HG02840 (cell line): ENCODE measurements at regions not wholly inside any gene's neighbourhood (a gene's known extent, or its start where the extent isn't known, plus 50 kb on each side); places are given as distances from the start of the nearest gene placed in this dataset.

Experiments used
- ATAC-seq: cut with Tn5 transposase; IDR thresholded peaks from one replicate; pipeline ENCODE4 v1.9.1; 2021; ENCODE audit warnings: mild to moderate bottlenecking, moderate library complexity, moderate number of reproducible peaks; ENCODE audit not compliant: unreplicated experiment, low FRiP score

DNA sequence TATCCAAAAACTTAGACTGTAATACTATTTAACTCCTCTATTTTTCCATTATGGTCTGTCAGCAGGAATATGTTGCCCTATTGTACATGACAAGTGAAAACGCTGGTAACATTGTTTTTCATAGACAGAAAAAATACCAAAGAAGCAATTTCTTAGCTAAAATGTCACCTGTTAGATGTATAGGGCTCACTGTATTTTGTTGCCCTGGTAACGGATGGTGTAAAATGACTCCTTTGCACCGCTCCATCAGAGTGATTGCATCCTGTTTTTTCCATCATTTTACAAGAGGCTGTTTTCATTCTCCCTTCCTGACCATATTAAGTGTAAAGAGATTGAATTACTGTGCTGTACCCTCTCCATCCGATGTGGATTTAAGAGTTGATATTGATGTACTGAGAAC is 460.1 kb upstream of the TLE4 start:
- ATAC-seq, result no peak

DNA sequence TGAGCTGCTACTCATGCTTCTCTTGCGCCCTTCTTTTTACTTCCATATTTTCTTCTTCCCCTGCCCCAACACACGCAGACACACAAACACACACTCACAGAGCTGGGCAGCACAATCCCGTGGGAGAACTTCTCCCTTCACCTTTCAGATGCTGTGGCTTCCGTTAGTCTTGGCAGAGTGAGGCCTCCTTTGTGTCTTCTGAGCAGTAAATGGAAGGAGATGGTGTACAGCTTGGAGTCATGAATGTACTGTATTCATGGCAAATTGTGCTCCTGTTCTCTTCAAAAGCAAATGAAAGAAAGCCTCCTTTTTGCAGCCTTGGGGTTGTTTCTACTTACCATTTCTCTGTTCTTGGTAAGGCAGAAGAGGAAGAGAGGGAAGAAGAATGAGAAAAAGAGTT is 456.6 kb upstream of the TLE4 start:
- ATAC-seq, result no peak

GRCh38 chr9:79116041-79116440 is 455.7 kb upstream of the TLE4 start:
- ATAC-seq, result no peak

GRCh38 chr9:79116709-79117108 is 455.1 kb upstream of the TLE4 start:
- ATAC-seq, result no peak

DNA sequence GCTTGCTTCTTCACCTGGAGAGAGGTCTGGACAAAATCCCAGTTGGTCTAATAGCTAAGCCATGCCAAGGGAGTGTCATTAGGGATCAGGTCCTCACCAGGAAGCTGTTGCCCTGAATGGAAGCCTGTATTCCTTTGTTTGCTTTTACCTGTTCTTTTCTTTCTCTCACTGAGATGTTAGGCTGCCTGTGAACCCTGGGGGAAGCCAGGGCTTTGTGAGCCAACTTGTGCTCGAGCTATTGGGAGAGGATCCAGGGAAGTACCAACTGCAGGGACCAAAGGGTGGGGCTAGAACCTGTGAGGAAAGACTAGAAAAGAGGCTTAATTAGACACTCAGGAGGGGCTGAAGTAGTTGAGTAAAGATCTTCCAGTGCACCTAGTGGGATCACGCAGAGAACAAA is 451.2 kb upstream of the TLE4 start:
- ATAC-seq, result no peak

GRCh38 chr9:79120941-79121340 is 450.8 kb upstream of the TLE4 start:
- ATAC-seq, result no peak

- no peak for ATAC-seq
These were observed 448.4 kb upstream of the TLE4 start for GRCh38 chr9:79123415-79123814.

- no peak for ATAC-seq
These were observed 444.1 kb upstream of the TLE4 start for GRCh38 chr9:79127661-79128060.

- ATAC-seq, result no peak
These were observed 441.8 kb upstream of the TLE4 start for GRCh38 chr9:79129865-79130480.

DNA sequence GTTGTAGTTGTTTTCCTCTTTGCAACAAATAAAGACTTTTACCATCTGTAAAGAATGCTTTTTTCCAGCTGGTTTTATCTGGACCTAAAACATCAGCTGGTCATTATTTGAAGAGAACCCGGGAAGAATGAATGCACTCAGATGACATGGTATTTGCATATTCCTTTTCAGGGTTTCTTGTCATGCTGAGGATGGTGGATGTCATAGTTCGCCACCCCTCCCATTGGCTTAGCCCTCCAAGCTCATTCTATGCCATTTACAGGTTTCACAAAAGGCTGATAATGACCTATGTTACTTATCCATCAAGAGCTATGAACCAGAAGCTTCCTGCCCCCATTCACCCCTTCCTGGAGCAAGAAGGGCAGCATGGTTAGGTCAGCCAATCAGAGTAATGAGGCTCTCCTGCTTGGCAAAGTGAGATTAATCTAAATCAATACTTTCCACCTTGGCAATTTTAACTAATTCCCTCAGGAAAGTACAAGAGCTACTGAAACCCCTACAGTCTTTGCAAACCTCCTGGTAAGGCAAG is 440.5 kb upstream of the TLE4 start:
- no peak for ATAC-seq

DNA sequence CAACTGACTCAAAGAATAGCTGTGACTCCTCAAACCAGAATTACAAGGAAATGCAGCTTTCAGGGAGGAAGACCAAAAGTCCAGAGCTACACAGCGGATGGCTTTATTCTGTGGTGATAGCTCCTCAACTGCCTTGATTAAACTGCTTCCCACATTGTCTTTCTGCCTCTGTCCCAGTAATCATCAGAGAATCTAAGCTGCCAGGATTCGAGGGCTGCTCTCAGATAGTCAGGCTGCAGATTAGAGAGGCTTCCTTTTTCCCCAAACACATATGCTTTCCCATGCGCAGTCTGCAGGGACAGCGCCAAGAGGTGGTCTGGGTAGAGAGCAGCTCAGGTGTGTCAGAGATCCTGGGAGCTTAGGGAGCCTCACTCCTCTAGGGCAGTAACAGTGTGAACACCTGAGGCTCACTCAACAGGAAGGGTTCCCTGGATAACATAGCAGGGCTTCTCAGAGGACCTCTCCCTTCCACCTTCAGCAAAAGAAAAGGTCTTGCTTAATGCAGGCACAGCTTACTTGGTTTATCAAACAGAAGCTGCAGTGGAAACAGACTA is 439.9 kb upstream of the TLE4 start:
- ATAC-seq, result no peak

GRCh38 chr9:79134654-79135053 is 437.1 kb upstream of the TLE4 start:
- no peak for ATAC-seq

DNA sequence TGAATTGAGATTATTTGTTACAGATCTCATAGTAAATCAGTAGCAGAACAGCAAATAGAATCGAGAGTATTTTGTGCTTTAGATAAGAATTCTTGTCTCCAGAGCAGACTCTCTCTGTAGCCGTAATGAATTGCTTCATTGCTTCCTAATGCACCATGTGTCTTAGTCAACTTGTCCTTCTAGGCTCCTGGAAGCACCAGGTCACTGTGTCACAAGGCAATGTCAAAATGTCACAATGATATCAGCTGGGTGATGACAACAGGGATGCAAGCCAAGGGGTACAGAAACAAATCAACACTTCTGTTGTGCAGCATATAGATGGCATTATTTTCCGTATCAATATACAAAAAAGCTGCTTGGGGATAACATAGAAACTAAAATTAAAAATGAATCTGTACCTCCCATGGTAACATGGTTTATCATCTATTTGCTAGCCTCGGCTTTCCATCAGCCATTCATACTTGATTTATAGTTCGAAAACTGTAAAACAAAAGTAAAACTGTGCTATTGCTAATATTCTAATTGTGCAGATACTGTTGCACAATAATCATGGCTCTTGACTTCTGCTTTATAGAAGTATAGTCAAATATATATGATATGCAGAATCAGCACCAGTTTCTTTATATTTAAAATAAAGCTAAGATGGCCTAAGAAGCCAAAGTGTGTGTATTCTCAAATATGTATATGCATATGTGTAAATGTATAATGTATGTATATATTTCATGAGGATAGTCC is 435.9 kb upstream of the TLE4 start:
- ATAC-seq, result no peak

DNA sequence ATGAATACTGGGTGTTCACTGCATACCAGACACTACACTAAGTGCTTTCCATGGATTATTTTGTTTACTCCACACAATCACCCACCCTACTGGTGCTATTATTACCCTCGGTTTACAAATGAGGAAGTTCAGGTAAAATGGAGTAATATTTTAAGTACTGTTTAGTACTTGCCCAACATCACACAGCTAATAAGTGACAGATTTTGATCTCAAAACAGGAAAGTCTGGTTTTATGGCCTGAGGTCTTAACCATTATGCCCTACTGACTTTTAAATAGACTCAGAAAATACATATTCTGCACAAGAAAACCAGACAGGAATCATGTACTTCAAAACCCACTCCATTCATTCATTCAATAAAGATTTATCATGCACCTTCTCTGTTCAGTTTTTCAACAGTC is 431.0 kb upstream of the TLE4 start:
- ATAC-seq, result no peak

- ATAC-seq, result no peak
These were observed 428.6 kb upstream of the TLE4 start for GRCh38 chr9:79143211-79143610.

- no peak for ATAC-seq
These were observed 426.3 kb upstream of the TLE4 start for GRCh38 chr9:79145442-79145841.

- ATAC-seq, result no peak
These were observed 422.2 kb upstream of the TLE4 start for GRCh38 chr9:79149585-79149984.

DNA sequence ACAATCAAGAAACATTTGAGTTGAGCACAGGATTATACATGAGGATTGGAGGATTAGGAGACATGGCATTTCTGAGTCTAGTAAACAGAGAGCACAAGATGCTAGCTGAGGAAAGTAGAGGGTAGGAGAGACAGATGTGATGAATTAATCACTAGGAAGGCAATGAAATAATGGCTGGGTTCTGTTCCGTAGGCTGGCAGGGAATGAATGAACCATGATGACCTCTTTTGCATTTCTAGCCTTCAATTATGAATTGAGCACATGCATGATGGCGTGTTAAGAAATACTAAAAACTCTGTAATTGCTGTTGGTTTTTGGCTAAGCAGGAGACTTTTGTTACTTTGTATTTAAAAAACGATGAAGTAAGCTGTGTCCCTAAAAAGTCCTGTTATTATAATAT is 420.0 kb upstream of the TLE4 start:
- ATAC-seq, result no peak

- no peak for ATAC-seq
These were observed 419.5 kb upstream of the TLE4 start for GRCh38 chr9:79152306-79152705.

DNA sequence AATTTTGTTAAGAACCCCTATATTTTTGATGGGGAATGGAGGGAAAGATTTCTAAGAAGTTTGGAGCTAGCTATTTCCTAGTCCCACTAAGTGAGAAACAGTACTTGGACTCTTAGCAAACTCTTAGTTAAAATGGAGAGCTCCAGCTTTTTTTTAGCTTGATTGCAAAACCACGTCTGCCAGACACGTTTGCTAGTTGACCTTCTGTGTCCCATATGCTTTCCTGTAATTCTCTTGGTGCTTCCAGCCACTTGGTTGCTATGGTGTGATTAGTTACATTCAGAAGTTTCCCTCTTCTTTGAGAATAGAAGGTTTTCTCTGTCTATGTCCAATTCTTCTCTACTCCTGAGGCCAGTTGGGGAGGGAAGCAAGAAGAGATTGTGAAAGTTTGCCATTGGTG is 417.0 kb upstream of the TLE4 start:
- no peak for ATAC-seq

GRCh38 chr9:79155308-79155707 is 416.5 kb upstream of the TLE4 start:
- no peak for ATAC-seq

- ATAC-seq, result no peak
These were observed 408.2 kb upstream of the TLE4 start for GRCh38 chr9:79163544-79163943.
